HepG2 (cell line): ENCODE measurements at regions not wholly inside any gene's neighbourhood (a gene's known extent, or its start where the extent isn't known, plus 50 kb on each side); places are given as distances from the start of the nearest gene placed in this dataset.

ENCODE experiments used
- ARID2 ChIP-seq: sonication (generic); formaldehyde crosslinking; IDR thresholded peaks from 2 replicates; pipeline ENCODE4 v1.8.1; 2022; ENCODE audit warnings: mild to moderate bottlenecking, missing genetic modification reagents, borderline replicate concordance
- DPF2 ChIP-seq: sonication (generic); formaldehyde crosslinking; IDR thresholded peaks from 2 replicates; pipeline ENCODE4 v1.4.0; 2020; ENCODE audit warnings: mild to moderate bottlenecking, low read depth, missing genetic modification reagents, borderline replicate concordance
- ELF3 ChIP-seq: IDR thresholded peaks from 2 replicates; pipeline ENCODE4 v1.6.1; 2016; ENCODE audit warnings: missing genetic modification reagents, missing compliant biosample characterization
- MAF1 ChIP-seq: sonication (generic); formaldehyde crosslinking; IDR thresholded peaks from 2 replicates; pipeline ENCODE4 v1.5.0; 2020; ENCODE audit warnings: missing genetic modification reagents, borderline replicate concordance
- MYNN ChIP-seq: sonication (generic); formaldehyde crosslinking; IDR thresholded peaks from 2 replicates; pipeline ENCODE4 v1.4.0; 2020; ENCODE audit warnings: mild to moderate bottlenecking, low read depth, missing genetic modification reagents
- NR2F1 ChIP-seq, 2 experiments: fragments of 450-650 bp in 1 of 2; formaldehyde crosslinking in 1 of 2; IDR thresholded peaks; 2 replicates each; pipeline versions ENCODE4 v1.5.0 to v1.6.1; 2016 to 2020; ENCODE audit warnings: mild to moderate bottlenecking in 1 of 2, missing compliant biosample characterization in 1 of 2, missing genetic modification reagents in 1 of 2, moderate library complexity in 1 of 2
- SIX1 ChIP-seq: sonication (generic); formaldehyde crosslinking; IDR thresholded peaks from 2 replicates; pipeline ENCODE4 v1.4.0; 2020; ENCODE audit warnings: missing genetic modification reagents, borderline replicate concordance
- SP2 ChIP-seq: sonication (generic); formaldehyde crosslinking; IDR thresholded peaks from 2 replicates; pipeline ENCODE4 v1.5.1; 2020; ENCODE audit warnings: mild to moderate bottlenecking, missing genetic modification reagents
- U2AF2 ChIP-seq: fragments of 200-400 bp; formaldehyde crosslinking; IDR thresholded peaks from 2 replicates; pipeline ENCODE4 v1.6.1; 2017; ENCODE audit warnings: low read depth, mild to moderate bottlenecking, low read length
- XBP1 ChIP-seq: sonication (generic); formaldehyde crosslinking; IDR thresholded peaks from 2 replicates; pipeline ENCODE4 v1.5.0; 2020; ENCODE audit warnings: missing genetic modification reagents
- ZNF24 ChIP-seq: fragments of 450-650 bp; IDR thresholded peaks from 2 replicates; pipeline ENCODE4 v1.6.1; 2017; ENCODE audit warnings: antibody characterized with exemption, mild to moderate bottlenecking
- ZNF577 ChIP-seq: sonication (generic); formaldehyde crosslinking; IDR thresholded peaks from 2 replicates; pipeline ENCODE4 v1.4.0; 2020; ENCODE audit warnings: mild to moderate bottlenecking, low read depth, missing genetic modification reagents, borderline replicate concordance
- TF ChIP-seq, protein P1 (sequence below): sonication (generic); formaldehyde crosslinking; IDR thresholded peaks from 2 replicates; pipeline ENCODE4 v1.4.0; 2020; ENCODE audit warnings: mild to moderate bottlenecking, missing genetic modification reagents
- TF ChIP-seq, protein P2 (sequence below), 2 experiments: IDR thresholded peaks; 2 replicates each; pipeline ENCODE4 v1.6.1; 2011 to 2012; ENCODE audit warnings: low read length in 2 of 2, borderline replicate concordance in 1 of 2, low read depth in 1 of 2, mild to moderate bottlenecking in 1 of 2, moderate library complexity in 1 of 2
- TF ChIP-seq, protein P3 (sequence below): IDR thresholded peaks from 2 replicates; pipeline ENCODE4 v1.6.1; 2012; ENCODE audit warnings: low read depth, low read length, improper control_type of control experiment
- TF ChIP-seq, protein P4 (sequence below): sonication (generic); formaldehyde crosslinking; IDR thresholded peaks from 2 replicates; pipeline ENCODE4 v1.5.0; 2020; ENCODE audit warnings: missing genetic modification reagents, mild to moderate bottlenecking, borderline replicate concordance
- TF ChIP-seq, protein P5 (sequence below): sonication (generic); formaldehyde crosslinking; IDR thresholded peaks from 2 replicates; pipeline ENCODE4 v1.4.0; 2020; ENCODE audit warnings: mild to moderate bottlenecking, missing genetic modification reagents
- TF ChIP-seq, protein P6 (sequence below): sonication (generic); formaldehyde crosslinking; IDR thresholded peaks from 2 replicates; pipeline ENCODE4 v1.4.0; 2020; ENCODE audit warnings: missing genetic modification reagents, borderline replicate concordance

DNA sequence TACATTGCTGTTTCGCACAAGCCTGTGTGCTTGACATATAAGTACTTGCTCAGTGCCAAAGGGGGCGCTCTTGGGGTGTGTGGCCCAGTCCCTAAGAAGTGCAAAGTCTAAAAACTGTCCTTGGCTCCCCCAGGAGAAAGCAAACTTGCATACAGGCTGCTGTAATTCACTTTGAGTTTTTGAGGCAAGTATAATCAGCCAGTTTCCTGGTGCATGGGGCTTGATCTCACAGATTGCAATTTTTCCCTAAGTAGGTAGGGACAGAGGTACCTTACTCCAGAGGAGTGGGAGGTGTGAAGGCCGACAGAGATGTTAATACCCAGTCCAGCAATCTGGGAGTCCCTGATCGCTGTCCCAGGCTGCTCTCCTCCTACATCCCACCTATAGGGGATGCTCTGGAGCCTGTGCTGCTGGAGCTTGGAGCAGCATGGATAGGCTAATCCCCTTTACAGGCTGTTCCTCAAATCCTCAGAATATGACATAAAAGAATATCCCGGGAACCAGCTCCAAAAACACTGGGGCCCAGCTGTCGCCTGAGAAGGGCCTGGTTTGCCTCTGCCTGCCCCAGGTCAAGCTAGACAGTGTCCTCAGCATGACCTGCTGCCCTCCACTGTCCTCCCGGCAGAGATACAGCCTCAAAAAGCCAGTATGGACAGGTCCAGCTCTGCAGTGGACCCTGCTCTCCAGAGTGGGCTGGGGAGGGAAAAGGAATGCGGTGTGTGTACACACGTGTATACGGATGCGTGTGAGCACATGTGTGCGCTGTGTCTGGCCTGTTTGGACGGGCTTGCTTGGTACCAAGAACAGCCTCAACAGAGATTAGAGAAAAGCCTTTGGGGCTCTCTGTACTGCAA lies 136.5 kb upstream of the HAAO start (continued):
- TF ChIP-seq, protein P1, sequence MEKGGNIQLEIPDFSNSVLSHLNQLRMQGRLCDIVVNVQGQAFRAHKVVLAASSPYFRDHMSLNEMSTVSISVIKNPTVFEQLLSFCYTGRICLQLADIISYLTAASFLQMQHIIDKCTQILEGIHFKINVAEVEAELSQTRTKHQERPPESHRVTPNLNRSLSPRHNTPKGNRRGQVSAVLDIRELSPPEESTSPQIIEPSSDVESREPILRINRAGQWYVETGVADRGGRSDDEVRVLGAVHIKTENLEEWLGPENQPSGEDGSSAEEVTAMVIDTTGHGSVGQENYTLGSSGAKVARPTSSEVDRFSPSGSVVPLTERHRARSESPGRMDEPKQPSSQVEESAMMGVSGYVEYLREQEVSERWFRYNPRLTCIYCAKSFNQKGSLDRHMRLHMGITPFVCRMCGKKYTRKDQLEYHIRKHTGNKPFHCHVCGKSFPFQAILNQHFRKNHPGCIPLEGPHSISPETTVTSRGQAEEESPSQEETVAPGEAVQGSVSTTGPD = no peak
- TF ChIP-seq MYNN (CRISPR knock-in tag) (no peak), ELF3 (CRISPR knock-in tag) (peak; percentile 67), ZNF24 (no peak), XBP1 (CRISPR knock-in tag) (no peak), U2AF2 (no peak), NR2F1 (CRISPR knock-in tag; IDR thresholded peaks at IDR 0.05) (peak; percentile 47 to 84), SIX1 (no peak), DPF2 (peak; percentile 66; the same call in 1 of the 2 replicates), ARID2 (CRISPR knock-in tag) (no peak), SP2 (CRISPR knock-in tag) (no peak), ZNF577 (CRISPR knock-in tag) (no peak), MAF1 (CRISPR knock-in tag) (no peak)
- TF ChIP-seq, protein P2, sequence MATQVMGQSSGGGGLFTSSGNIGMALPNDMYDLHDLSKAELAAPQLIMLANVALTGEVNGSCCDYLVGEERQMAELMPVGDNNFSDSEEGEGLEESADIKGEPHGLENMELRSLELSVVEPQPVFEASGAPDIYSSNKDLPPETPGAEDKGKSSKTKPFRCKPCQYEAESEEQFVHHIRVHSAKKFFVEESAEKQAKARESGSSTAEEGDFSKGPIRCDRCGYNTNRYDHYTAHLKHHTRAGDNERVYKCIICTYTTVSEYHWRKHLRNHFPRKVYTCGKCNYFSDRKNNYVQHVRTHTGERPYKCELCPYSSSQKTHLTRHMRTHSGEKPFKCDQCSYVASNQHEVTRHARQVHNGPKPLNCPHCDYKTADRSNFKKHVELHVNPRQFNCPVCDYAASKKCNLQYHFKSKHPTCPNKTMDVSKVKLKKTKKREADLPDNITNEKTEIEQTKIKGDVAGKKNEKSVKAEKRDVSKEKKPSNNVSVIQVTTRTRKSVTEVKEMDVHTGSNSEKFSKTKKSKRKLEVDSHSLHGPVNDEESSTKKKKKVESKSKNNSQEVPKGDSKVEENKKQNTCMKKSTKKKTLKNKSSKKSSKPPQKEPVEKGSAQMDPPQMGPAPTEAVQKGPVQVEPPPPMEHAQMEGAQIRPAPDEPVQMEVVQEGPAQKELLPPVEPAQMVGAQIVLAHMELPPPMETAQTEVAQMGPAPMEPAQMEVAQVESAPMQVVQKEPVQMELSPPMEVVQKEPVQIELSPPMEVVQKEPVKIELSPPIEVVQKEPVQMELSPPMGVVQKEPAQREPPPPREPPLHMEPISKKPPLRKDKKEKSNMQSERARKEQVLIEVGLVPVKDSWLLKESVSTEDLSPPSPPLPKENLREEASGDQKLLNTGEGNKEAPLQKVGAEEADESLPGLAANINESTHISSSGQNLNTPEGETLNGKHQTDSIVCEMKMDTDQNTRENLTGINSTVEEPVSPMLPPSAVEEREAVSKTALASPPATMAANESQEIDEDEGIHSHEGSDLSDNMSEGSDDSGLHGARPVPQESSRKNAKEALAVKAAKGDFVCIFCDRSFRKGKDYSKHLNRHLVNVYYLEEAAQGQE (IDR thresholded peaks at IDR 0.05; ENCODE audit: borderline replicate concordance in 1 of 2, low read depth in 1 of 2, low read length in 2 of 2) = peak in 1 of 2 experiments; percentile 70; a peak in 2 of 4 replicates
- TF ChIP-seq, protein P3, sequence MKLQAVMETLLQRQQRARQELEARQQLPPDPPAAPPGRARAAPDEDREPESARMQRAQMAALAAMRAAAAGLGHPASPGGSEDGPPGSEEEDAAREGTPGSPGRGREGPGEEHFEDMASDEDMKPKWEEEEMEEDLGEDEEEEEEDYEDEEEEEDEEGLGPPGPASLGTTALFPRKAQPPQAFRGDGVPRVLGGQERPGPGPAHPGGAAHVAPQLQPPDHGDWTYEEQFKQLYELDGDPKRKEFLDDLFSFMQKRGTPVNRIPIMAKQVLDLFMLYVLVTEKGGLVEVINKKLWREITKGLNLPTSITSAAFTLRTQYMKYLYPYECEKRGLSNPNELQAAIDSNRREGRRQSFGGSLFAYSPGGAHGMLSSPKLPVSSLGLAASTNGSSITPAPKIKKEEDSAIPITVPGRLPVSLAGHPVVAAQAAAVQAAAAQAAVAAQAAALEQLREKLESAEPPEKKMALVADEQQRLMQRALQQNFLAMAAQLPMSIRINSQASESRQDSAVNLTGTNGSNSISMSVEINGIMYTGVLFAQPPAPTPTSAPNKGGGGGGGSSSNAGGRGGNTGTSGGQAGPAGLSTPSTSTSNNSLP = peak; percentile 40; the same call in 1 of the 2 replicates
- TF ChIP-seq, protein P4, sequence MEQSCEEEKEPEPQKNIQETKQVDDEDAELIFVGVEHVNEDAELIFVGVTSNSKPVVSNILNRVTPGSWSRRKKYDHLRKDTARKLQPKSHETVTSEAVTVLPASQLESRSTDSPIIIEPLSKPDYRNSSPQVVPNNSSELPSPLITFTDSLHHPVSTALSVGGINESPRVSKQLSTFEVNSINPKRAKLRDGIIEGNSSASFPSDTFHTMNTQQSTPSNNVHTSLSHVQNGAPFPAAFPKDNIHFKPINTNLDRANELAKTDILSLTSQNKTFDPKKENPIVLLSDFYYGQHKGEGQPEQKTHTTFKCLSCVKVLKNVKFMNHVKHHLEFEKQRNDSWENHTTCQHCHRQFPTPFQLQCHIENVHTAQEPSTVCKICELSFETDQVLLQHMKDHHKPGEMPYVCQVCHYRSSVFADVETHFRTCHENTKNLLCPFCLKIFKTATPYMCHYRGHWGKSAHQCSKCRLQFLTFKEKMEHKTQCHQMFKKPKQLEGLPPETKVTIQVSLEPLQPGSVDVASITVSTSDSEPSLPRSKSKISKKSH = 0 out of 2 replicates have a peak, but pooled peaks have one; percentile 54
- TF ChIP-seq, protein P5, sequence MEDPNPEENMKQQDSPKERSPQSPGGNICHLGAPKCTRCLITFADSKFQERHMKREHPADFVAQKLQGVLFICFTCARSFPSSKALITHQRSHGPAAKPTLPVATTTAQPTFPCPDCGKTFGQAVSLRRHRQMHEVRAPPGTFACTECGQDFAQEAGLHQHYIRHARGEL (CRISPR knock-in tag) = no peak
- TF ChIP-seq, protein P6, sequence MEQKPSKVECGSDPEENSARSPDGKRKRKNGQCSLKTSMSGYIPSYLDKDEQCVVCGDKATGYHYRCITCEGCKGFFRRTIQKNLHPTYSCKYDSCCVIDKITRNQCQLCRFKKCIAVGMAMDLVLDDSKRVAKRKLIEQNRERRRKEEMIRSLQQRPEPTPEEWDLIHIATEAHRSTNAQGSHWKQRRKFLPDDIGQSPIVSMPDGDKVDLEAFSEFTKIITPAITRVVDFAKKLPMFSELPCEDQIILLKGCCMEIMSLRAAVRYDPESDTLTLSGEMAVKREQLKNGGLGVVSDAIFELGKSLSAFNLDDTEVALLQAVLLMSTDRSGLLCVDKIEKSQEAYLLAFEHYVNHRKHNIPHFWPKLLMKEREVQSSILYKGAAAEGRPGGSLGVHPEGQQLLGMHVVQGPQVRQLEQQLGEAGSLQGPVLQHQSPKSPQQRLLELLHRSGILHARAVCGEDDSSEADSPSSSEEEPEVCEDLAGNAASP = peak; percentile 98
